PFSK-1 (cell line): ENCODE measurements at regions not wholly inside any gene's neighbourhood (a gene's known extent, or its start where the extent isn't known, plus 50 kb on each side); places are given as distances from the start of the nearest gene placed in this dataset.

ENCODE experiments used
- POLR2AphosphoS5 ChIP-seq: IDR thresholded peaks from 2 replicates; pipeline ENCODE4 v1.6.1; 2012; ENCODE audit warnings: low read depth, mild to moderate bottlenecking, control low read depth, low read length, moderate library complexity
- REST ChIP-seq, 2 experiments: IDR thresholded peaks; 2 replicates each; pipeline versions ENCODE4 v1.6.1 to v1.8.0; 2011 to 2012; ENCODE audit warnings: low read depth in 2 of 2, low read length in 2 of 2, control low read depth in 1 of 2, inconsistent platforms in 1 of 2, mild to moderate bottlenecking in 1 of 2, moderate library complexity in 1 of 2; ENCODE audit not compliant: insufficient read depth in 1 of 2

GRCh38 chrX:63434665-63435064, 83.5 kb upstream of the SPIN4 start:
- no peak for TF ChIP-seq POLR2AphosphoS5
- TF ChIP-seq REST (IDR thresholded peaks at IDR 0.05; ENCODE audit: insufficient read depth in 1 of 2, low read depth in 2 of 2, low read length in 2 of 2), result no peak
